ENCODE measurements at regions not wholly inside any gene's neighbourhood (a gene's known extent, or its start where the extent isn't known, plus 50 kb on each side); places are given as distances from the start of the nearest gene placed in this dataset.

DNA sequence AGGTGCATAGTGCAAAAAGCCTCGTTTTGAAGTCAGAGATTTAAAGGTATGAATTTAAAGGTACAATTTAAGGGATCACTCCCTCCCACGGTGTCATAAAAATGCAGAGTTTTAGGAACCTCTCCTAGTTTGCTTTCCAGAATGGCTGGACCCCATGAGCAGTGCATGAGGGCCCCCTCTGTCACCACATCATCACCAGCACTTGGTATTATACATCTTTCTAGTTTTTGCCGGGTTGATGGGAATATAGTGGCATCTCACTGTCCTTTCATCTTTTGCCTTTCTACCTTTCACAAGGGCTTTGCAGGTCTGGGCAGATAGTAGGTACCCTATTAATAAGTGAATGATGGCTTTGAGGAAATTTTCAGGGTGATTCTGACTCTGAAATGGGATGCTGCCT is 103.6 kb upstream of the AGBL1 start:
- no peak for DNase-seq (ENCODE audit: low read depth, low spot score)
- TF ChIP-seq, protein P1, sequence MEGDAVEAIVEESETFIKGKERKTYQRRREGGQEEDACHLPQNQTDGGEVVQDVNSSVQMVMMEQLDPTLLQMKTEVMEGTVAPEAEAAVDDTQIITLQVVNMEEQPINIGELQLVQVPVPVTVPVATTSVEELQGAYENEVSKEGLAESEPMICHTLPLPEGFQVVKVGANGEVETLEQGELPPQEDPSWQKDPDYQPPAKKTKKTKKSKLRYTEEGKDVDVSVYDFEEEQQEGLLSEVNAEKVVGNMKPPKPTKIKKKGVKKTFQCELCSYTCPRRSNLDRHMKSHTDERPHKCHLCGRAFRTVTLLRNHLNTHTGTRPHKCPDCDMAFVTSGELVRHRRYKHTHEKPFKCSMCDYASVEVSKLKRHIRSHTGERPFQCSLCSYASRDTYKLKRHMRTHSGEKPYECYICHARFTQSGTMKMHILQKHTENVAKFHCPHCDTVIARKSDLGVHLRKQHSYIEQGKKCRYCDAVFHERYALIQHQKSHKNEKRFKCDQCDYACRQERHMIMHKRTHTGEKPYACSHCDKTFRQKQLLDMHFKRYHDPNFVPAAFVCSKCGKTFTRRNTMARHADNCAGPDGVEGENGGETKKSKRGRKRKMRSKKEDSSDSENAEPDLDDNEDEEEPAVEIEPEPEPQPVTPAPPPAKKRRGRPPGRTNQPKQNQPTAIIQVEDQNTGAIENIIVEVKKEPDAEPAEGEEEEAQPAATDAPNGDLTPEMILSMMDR (IDR thresholded peaks at IDR 0.05; ENCODE audit: low read depth, low read length), result no peak
- in situ Hi-C loops (cut with HindIII; ENCODE audit: low sequenced_read_pairs), result no loop called here
- no peak overlapping the region for H3K4me3 ChIP-seq (ENCODE audit: low read depth, low read length)

DNA sequence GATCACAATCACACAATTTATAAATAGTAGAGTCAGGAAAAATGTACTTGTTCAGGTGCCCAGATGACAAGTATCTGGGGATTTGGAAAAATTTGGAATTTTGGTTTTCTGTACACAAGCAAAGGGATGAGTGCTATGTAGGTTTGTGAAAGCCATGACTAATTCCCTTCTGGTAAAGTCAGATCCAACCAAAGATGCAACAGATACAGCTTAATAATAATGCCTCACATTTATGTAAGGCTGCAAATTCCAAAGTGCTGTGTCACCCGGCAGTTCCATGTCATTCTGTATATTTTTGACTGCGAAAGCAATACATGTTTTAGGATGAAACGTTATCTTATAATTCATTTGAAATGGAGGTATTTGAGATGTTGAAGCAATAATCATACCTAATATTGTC is 102.7 kb upstream of the AGBL1 start:
- TF ChIP-seq, protein P1 (IDR thresholded peaks at IDR 0.05; ENCODE audit: low read depth, low read length), result no peak
- in situ Hi-C loops (cut with HindIII; ENCODE audit: low sequenced_read_pairs), result no loop called here
- H3K4me3 ChIP-seq (ENCODE audit: low read depth, low read length), result no peak overlapping the region
- DNase-seq (ENCODE audit: low read depth, low spot score), result peak; percentile 11

DNA sequence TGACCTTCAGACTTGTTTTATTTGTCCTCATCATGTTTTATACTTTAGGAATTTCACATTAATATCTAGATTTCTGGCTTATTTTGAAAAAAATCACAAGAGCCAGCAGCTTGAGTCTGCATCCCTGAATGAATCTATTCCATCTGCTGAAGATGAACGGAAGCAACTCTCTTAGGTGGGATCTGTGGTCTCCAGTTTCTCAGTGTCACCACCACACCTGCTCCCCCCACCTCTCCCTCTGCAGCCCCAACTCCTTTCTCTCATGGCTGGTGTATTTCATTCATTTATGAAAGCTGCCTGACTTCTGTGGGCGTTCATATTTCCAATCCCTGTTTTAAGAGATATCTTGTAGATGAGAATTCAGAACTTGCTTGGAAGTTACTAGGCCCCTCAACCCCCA is 102.1 kb upstream of the AGBL1 start:
- TF ChIP-seq, protein P1 (IDR thresholded peaks at IDR 0.05; ENCODE audit: low read depth, low read length), result no peak
- no peak for DNase-seq (ENCODE audit: low read depth, low spot score)
- in situ Hi-C loops (cut with HindIII; ENCODE audit: low sequenced_read_pairs), result no loop called here
- H3K4me3 ChIP-seq (ENCODE audit: low read depth, low read length), result no peak overlapping the region

DNA sequence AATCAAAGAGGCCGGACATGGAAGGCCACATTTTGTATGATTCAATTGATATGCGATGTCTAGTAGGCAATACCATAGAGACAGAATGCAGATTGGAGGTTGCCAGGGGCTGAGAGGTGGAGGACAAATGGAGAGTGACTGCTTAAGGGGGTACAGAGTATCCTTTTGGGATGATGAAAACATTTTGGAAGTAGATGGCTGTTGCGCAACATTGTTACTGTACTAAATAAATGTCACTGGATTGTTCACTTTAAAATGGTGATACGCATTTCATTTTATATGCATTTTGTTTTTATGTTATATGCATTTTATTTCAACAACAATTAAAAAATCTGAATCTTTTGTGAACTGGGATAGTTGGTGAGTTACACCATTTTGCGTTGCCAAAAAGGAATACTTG is 99.7 kb upstream of the AGBL1 start:
- in situ Hi-C loops (cut with HindIII; ENCODE audit: low sequenced_read_pairs), result no loop called here
- no peak overlapping the region for H3K4me3 ChIP-seq (ENCODE audit: low read depth, low read length)
- no peak for DNase-seq (ENCODE audit: low read depth, low spot score)
- TF ChIP-seq, protein P1 (IDR thresholded peaks at IDR 0.05; ENCODE audit: low read depth, low read length), result no peak

DNA sequence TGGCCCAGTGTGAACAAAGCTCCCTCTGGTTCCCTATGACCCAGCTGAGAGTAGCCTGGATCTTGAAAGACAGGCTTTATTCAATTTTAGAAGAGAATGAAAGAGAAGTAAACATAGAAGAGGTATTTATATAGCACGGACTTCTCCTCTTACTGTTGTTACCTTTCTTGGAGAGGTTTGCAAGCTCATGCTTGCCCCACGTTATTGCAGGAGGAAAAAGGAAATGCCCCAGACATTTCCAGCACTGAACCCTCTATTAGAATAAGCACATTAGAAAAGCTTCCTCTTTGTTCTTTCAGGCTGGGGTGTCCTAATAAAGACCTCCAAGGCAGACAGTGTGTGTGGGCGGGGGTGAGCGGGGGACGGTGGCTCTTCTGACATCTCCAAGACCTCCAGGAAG is 98.7 kb upstream of the AGBL1 start:
- TF ChIP-seq, protein P1 (IDR thresholded peaks at IDR 0.05; ENCODE audit: low read depth, low read length), result no peak
- in situ Hi-C loops (cut with HindIII; ENCODE audit: low sequenced_read_pairs), result no loop called here
- DNase-seq (ENCODE audit: low read depth, low spot score), result no peak
- H3K4me3 ChIP-seq (ENCODE audit: low read depth, low read length), result no peak overlapping the region

DNA sequence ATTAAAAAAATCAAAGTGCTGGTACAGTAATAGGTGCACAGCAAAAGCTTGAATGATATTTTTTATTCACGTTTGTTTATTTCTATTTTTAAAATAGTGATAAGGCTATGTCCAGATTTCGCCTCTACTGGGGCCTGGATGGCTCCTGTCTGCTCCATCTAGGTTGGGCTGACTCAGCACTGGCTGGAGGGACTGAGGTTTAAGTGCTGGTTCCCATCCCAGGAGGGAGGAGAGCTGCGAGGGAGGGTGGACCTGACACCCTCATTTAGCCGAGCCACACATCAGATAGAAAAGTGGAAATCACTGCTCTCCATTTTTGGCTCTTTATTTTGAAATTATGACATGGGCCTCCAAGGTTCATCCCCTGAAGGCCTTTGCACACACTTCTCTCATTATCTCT is 95.4 kb upstream of the AGBL1 start:
- TF ChIP-seq, protein P1 (IDR thresholded peaks at IDR 0.05; ENCODE audit: low read depth, low read length), result no peak
- no peak for DNase-seq (ENCODE audit: low read depth, low spot score)
- no peak overlapping the region for H3K4me3 ChIP-seq (ENCODE audit: low read depth, low read length)
- in situ Hi-C loops (cut with HindIII; ENCODE audit: low sequenced_read_pairs), result no loop called here

DNA sequence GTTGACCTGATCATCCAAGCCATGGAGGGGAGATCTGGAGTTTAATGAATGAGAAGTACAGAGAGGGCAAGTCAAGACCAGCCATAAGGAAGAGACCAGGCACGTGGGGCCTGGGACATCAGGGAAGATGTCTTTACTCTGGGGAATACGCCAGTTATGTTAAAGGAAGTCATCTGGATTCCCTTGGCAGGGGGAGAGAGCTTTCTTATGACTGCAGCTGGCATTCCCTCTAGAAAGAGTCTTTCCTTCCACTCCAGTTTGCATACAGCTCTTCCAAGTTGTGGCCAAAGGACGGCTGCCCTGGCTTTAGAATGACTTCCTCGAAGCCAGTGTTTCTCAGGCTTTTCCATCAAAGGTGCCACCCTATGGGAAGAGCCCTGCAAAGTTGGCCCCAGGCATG is 93.6 kb upstream of the AGBL1 start:
- in situ Hi-C loops (cut with HindIII; ENCODE audit: low sequenced_read_pairs), result no loop called here
- TF ChIP-seq, protein P1 (IDR thresholded peaks at IDR 0.05; ENCODE audit: low read depth, low read length), result no peak
- no peak for DNase-seq (ENCODE audit: low read depth, low spot score)
- H3K4me3 ChIP-seq (ENCODE audit: low read depth, low read length), result no peak overlapping the region
